C4-2B (cell line): ENCODE measurements at regions not wholly inside any gene's neighbourhood (a gene's known extent, or its start where the extent isn't known, plus 50 kb on each side); places are given as distances from the start of the nearest gene placed in this dataset.

Source experiments
- H3K27ac ChIP-seq: fragments of 450-650 bp; 2 replicates; pipeline ENCODE4 v1.5.1; 2017
- ZFX ChIP-seq: fragments of 450-650 bp; IDR thresholded peaks from 2 replicates; pipeline ENCODE4 v1.6.1; 2017
- TF ChIP-seq, protein P1 (sequence below): fragments of 450-650 bp; conservative IDR thresholded peaks from 2 replicates; pipeline ENCODE4 v1.5.1; 2017; ENCODE audit warnings: mild to moderate bottlenecking

DNA sequence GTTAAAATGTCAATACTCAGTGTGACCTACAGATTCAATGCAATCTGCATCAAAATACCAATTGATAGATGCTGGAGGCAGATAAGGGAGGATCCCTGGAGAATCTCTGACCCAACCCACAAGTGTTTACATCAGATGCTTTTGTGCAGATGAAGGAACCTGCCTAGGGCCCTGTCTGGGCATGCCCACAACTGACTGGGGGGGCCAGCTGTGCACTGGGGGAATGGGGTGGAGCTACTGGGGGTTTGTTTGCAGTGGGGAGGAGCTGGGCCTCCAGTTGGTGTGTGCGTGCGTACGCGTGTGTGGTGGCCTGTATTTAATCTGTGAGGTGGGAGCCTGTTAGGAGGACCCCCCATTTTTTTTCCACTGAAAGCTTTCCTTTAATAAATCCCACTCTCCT, 244.9 kb downstream of the TRIM36 start:
- no peak overlapping the region for H3K27ac ChIP-seq
- no peak for TF ChIP-seq ZFX
- TF ChIP-seq, protein P1, sequence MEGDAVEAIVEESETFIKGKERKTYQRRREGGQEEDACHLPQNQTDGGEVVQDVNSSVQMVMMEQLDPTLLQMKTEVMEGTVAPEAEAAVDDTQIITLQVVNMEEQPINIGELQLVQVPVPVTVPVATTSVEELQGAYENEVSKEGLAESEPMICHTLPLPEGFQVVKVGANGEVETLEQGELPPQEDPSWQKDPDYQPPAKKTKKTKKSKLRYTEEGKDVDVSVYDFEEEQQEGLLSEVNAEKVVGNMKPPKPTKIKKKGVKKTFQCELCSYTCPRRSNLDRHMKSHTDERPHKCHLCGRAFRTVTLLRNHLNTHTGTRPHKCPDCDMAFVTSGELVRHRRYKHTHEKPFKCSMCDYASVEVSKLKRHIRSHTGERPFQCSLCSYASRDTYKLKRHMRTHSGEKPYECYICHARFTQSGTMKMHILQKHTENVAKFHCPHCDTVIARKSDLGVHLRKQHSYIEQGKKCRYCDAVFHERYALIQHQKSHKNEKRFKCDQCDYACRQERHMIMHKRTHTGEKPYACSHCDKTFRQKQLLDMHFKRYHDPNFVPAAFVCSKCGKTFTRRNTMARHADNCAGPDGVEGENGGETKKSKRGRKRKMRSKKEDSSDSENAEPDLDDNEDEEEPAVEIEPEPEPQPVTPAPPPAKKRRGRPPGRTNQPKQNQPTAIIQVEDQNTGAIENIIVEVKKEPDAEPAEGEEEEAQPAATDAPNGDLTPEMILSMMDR: no peak

DNA sequence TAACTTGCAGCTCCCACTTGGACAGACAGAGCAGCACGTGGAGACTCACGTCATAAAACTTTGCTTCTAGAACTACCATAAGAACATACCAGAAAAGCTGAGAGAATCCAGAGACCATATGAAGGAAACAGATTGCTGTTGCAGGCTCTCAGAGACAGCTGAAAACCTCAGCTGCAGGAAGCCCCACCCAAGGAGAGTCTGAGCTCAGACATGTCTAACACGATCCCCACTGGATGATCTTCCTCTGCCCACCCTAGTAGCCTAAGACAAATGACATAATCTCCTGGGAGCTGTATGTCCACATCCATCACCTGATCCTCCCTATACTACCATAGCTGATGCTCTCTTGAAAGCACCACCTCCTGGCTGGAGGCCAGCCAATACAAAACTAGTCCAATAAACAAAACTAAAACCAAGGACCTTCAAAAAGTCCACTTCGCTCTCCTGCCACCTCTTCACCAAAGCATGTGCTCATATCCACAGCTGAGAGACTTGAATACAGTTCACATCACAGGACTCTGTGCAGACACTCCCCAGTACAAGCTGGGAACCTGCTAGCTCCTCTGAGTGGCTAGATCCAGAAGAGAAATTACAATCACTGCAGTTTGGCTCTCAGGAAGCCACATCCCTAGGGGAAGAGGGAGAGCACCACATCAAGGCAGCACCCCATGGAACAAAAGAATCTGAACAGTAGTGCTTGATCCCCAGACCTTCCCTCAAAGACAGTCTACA, 257.4 kb downstream of the TRIM36 start:
- TF ChIP-seq, protein P1: no peak
- no peak overlapping the region for H3K27ac ChIP-seq

DNA sequence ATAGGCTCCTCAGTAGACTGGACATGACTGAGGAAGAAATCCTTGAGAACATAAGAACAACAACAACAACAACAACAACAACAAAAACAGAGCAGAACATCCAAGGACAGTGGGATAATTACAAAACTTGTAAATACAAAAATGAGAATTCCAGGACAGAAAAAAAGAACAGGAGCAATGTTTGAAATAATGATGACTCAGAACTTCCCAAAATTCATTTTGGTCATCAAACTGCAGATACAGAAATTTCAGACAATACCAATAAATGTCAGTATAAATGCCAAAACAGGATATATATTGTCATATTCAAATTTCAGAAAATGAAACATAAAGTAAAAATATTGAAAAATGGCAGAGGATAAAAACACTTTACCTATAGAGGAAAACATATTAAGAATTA, 259.0 kb downstream of the TRIM36 start:
- H3K27ac ChIP-seq: no peak overlapping the region
- TF ChIP-seq, protein P1: no peak
- no peak for TF ChIP-seq ZFX

DNA sequence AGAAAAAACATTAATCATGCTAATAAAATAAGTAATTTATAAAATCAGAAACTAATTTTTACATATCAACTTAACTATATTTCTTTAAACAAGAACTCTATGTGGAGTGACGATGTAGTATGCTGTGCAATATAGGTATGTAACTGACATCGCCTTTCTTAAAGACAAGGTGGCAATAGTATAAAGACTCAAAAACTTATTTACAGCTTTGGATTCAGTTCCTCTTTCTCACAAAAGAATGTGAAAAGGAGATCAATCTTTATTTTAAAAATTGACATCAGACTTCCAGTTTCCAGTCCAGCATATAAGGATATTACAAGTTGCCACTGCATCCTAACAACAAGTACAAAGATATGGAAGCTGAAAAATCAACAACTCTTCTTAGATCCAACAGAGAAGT, 260.3 kb downstream of the TRIM36 start:
- no peak for TF ChIP-seq ZFX
- no peak overlapping the region for H3K27ac ChIP-seq

DNA sequence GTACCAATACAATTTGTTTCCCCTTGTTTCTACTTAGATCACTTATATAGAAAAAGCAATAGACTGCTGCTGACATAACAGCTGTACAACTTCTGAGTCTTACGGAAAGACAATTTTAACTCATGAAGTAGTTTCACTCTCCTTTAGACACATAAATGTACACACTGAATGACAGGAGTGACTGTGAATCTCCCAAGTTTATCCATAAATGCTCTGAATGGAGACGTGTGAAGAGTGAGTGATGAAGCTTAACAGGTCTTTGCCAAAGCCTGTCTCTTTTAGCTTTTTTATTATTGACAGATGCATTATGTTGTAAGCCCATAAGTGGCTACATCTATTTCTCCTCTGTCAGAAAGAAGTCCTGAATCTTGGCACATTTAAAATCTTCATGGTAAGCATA, 265.9 kb downstream of the TRIM36 start:
- no peak for TF ChIP-seq ZFX
- TF ChIP-seq, protein P1: no peak
- no peak overlapping the region for H3K27ac ChIP-seq

DNA sequence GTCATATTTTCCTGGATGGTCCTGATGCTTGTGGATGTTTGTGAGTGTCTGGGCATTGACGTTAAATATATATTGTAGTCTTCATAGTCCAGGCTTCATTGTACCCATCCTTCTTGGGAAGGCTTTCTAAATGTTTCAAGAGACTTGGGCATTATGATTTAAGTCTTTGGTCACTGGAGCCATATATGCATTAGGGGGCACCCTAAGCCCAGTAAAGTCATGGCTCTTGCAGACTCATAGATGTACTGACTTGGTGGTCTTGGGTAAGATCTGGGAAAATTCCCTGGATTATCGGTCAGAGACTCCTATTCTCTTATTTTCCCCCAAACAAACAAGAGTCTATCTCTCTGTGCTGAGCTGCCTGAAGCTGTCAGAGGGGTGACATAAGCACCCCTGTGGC, 271.1 kb downstream of the TRIM36 start:
- no peak overlapping the region for H3K27ac ChIP-seq
- TF ChIP-seq ZFX: no peak
- TF ChIP-seq, protein P1: peak; percentile 37

DNA sequence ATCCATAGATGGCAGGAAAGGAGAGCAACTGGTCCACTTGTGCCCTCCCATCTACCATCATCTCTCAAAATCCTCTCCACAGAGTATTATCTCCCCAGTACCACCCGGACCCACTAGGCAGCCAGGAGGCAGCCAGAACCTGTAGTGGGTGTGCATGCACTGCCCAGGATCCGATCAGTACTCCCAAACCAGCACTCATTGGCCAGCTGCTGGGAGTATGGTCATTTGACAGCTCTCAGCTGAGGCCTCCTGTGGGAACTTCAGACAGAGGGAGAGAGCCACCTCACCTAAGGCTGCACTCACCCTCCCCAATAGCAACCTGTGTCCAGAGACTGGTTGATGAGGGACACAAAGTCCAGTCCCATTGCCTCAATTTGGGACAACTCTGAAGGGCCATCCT, 286.0 kb downstream of the TRIM36 start:
- H3K27ac ChIP-seq: no peak overlapping the region
- TF ChIP-seq ZFX: no peak
- TF ChIP-seq, protein P1: no peak

DNA sequence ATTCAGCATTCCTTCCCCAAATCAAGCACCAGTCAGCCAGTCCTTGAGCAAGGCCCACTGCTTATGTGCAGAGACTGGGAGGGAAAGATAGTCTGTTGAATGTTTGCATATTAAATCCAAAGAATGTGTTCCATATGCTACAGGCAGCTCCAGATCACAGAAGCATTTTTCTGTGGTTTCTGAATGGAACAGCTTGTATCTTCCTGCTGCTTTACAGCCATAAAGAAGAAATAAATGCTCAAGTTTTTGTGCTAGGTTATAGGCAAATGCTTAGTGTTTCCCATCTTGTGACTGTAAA, 310.3 kb downstream of the TRIM36 start:
- TF ChIP-seq, protein P1: no peak
- TF ChIP-seq ZFX: no peak
- H3K27ac ChIP-seq: no peak overlapping the region
